RWPE1 (cell line): ENCODE measurements at regions not wholly inside any gene's neighbourhood (a gene's known extent, or its start where the extent isn't known, plus 50 kb on each side); places are given as distances from the start of the nearest gene placed in this dataset.

Experiments used
- CTCF ChIA-PET: fragments of 350-600 bp; sonication (Branson Sonifier 250); formaldehyde crosslinking; extraction: SDS; loops from one replicate; lab custom pipeline; 2021; lab: Yijun Ruan, JAX
- POLR2A ChIA-PET: fragments of 400-600 bp; formaldehyde crosslinking; extraction: SDS; loops from one replicate; lab custom pipeline; 2020; ENCODE audit warnings: antibody characterized with exemption; ENCODE audit not compliant: low non-redundant PET; lab: Yijun Ruan, JAX
- DNase-seq: peaks from one replicate; pipeline ENCODE4 v3.0.0; 2012; ENCODE audit warnings: low spot score
- H3K27ac ChIP-seq: fragments of 450-650 bp; 2 replicates; pipeline ENCODE4 v1.5.1; 2017
- TF ChIP-seq, protein P1 (sequence below): fragments of 450-650 bp; conservative IDR thresholded peaks from 2 replicates; pipeline ENCODE4 v1.5.1; 2017; ENCODE audit warnings: low read depth, mild to moderate bottlenecking

DNA sequence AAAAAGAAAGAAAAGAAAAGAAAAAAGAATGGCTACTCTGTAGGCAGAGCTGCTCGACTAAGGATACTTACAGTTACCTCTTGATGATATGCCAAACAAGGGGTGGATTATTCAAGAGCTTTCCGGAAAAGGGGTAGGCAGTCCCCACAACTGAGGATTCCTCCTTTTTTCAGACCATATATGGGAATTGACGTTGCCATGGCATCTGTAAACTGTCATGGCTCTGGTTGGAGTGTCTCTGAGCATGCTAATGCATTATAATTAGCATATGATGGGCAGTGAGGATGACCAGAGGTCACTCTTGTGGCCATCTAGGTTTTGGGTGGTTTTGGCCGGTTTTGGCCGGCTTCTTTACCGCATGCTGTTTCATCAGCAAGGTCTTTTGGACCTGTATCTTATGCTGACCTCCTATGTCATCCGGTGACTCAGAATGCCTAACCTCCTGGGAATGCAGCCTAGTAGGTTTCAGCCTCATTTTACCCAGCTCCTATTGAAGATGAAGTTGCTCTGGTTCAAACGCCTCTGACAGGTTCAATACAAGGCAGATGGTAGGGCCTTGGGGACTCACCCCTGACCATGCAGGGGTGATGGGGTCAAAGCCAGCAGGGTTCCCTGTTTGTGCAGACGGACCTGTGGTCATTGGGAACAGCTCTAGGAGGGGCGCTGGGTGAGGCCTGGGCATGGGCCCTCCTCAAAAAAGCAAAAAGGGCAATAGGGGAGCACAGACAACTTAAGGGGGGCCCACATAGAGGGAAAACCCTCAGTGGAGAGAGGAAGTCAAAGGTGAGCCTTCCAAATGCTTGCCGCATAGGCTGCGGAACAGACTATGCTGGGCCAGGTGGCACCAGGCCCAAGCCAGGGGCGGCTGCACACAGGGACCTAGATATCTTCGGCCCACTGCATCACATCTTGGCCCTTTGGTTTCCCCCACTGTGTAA is 251.2 kb upstream of the RAB6C start:
- ChIA-PET CTCF (no interaction called here), POLR2A (no interaction called here)
- no peak for DNase-seq
- TF ChIP-seq, protein P1, sequence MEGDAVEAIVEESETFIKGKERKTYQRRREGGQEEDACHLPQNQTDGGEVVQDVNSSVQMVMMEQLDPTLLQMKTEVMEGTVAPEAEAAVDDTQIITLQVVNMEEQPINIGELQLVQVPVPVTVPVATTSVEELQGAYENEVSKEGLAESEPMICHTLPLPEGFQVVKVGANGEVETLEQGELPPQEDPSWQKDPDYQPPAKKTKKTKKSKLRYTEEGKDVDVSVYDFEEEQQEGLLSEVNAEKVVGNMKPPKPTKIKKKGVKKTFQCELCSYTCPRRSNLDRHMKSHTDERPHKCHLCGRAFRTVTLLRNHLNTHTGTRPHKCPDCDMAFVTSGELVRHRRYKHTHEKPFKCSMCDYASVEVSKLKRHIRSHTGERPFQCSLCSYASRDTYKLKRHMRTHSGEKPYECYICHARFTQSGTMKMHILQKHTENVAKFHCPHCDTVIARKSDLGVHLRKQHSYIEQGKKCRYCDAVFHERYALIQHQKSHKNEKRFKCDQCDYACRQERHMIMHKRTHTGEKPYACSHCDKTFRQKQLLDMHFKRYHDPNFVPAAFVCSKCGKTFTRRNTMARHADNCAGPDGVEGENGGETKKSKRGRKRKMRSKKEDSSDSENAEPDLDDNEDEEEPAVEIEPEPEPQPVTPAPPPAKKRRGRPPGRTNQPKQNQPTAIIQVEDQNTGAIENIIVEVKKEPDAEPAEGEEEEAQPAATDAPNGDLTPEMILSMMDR = no peak
- no peak overlapping the region for H3K27ac ChIP-seq

DNA sequence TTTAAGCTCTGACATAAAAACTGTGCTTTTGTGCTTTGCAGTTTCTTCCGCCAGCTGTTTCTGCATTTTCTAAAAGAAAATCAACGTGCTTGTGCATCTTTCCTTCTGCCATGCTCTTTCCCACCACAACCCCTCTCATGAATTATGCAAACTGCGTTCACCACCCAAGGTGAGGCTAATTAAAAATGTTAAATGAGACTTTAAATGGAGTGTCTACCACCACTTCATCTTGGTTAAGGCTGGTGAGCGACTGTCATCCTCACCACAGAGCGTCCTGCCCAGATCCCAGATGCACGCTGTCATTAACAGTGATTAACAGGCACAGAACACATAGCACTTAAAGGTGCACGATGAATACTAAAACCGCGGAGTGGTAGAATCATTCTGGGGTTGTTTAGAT is 250.5 kb upstream of the RAB6C start:
- ChIA-PET CTCF (no interaction called here), POLR2A (no interaction called here)
- no peak overlapping the region for H3K27ac ChIP-seq
- no peak for DNase-seq
- TF ChIP-seq, protein P1 = no peak

DNA sequence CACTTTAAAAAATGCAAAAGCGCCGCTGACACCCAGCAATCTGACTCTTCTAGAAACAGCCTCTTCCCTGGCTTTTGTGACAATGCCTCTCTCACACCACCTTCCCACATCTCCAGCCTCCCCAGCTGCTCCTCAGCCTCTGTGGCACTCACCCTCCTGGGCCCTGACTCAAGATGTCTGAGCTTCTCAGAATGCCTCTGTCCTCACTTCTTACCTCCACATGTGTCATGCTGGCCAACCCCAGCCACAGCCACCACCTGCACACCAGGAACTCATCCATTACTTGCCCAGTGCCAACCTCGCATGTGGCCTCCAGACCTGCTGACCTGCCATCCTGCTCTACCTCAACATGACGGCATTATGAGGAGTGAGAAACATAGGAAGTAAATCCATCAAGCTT is 249.8 kb upstream of the RAB6C start:
- CTCF ChIA-PET = interaction anchor here (0.7 kb wide), 1 partner anchor 275 kb away, joined by 3 read pairs; no protein-coding TSS in a partner anchor
- H3K27ac ChIP-seq = no peak overlapping the region
- DNase-seq = no peak
- POLR2A ChIA-PET = no interaction called here
- TF ChIP-seq, protein P1 = no peak

DNA sequence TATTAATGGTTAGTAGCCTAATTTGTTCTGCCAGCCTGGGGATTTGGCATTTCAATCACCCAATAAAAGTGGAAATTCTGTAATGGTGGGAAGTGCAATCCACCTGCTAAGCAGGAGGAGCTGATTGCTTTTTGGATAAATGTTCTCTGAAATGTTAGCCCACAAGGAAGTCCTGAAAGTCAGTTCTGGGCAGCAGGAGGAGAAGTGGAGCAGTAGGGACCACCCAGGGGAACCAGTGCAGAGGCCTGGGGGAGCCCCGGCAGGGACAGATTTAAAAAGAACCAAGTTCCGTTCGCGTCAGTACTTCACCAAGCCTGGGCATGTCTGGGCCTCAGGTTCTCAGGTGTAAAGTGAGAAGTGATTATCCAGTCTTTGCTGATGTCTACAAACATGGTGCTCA is 248.5 kb upstream of the RAB6C start:
- ChIA-PET CTCF (interaction anchor here (0.7 kb wide), 1 partner anchor 71 kb away, joined by 3 read pairs; no protein-coding TSS in a partner anchor), POLR2A (no interaction called here)
- DNase-seq = no peak
- TF ChIP-seq, protein P1 = no peak
- no peak overlapping the region for H3K27ac ChIP-seq

DNA sequence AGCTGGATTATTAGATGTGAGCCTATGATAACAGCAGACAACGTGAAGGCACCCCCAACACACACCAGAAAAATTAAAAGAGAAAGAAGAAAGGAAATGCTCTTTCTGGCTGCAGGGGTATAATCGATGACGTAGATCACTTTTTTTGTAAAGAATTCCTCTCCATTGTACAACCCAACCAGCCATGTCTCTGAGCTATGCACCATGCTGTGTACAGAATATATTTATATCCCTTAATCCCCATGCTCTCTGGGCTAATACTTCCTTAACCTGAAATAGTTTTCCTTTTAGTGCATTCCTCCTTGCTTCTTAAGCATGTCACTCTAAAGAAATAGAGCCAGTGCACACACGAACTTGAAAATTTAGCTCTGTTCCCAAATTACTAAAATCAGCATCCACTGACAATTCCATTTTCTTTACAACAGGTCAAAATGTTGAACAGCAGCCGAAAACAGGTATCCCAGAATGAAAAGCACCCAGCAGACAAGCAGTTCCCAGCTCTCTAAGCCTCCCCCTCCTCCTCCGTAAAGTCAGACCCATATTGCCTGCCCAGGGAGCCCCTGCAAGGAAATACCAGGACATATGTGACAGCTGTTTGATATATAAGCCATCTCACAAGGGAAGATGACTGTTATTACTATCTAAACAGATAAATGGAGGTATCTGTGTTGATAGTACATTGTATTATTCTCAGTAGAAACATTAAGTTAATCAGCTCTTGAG is 247.4 kb upstream of the RAB6C start:
- H3K27ac ChIP-seq = no peak overlapping the region
- ChIA-PET CTCF (interaction anchor here (0.6 kb wide), 1 partner anchor 137 kb away, joined by 3 read pairs; no protein-coding TSS in a partner anchor), POLR2A (no interaction called here)
- TF ChIP-seq, protein P1 = no peak
- no peak for DNase-seq

DNA sequence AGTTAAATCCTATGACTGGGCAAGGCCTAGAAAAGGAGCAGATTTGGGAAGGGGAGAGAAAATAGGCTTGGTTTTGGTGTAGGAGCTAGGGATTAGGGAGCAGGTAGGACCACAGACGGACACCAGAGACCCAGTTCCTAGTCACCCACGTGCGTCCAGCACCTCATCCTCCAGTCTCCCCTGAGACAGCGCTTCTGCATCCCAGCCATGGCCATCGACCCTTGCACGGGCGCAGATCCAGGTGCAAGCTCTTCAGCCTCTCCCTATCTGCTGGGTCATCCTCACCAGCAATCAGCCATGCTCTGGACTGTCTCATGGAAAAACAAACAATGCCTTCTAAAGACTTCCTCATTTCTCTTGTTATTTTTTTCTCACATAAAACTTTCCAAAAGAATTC is 246.8 kb upstream of the RAB6C start:
- ChIA-PET POLR2A (no interaction called here), CTCF (no interaction called here)
- no peak overlapping the region for H3K27ac ChIP-seq
- no peak for DNase-seq
- TF ChIP-seq, protein P1 = no peak
